ENCODE measurements at regions not wholly inside any gene's neighbourhood (a gene's known extent, or its start where the extent isn't known, plus 50 kb on each side); places are given as distances from the start of the nearest gene placed in this dataset.

DNA sequence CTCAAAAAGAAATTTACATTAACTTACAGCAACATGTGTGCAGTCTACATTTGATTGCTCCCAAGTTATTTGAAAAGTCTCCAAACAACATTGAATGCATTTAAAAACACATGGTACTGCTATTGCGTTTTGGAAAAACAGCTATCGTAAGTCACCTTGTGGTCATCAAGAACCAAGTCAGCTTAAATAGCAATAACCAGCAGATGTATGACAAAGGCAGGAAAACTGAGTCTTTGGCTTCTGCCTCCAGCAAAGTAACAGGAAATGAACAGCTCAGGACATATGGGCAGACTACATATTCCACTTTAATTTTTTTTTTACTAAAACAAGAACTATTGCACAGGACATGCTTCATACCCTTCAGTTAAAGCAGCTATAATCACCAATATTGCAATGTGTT is 580.6 kb upstream of the SPRY2 start (continued):
- TF ChIP-seq, protein P1, sequence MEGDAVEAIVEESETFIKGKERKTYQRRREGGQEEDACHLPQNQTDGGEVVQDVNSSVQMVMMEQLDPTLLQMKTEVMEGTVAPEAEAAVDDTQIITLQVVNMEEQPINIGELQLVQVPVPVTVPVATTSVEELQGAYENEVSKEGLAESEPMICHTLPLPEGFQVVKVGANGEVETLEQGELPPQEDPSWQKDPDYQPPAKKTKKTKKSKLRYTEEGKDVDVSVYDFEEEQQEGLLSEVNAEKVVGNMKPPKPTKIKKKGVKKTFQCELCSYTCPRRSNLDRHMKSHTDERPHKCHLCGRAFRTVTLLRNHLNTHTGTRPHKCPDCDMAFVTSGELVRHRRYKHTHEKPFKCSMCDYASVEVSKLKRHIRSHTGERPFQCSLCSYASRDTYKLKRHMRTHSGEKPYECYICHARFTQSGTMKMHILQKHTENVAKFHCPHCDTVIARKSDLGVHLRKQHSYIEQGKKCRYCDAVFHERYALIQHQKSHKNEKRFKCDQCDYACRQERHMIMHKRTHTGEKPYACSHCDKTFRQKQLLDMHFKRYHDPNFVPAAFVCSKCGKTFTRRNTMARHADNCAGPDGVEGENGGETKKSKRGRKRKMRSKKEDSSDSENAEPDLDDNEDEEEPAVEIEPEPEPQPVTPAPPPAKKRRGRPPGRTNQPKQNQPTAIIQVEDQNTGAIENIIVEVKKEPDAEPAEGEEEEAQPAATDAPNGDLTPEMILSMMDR (conservative IDR thresholded peaks at IDR 0.05; ENCODE audit: low read depth in 2 of 2): no peak
- TF ChIP-seq NANOG (IDR thresholded peaks at IDR 0.05; ENCODE audit: borderline replicate concordance) (no peak), ZNF331 (CRISPR knock-in tag; IDR thresholded peaks at IDR 0.05; ENCODE audit: low read depth) (no peak), EZH2 (IDR thresholded peaks at IDR 0.05; ENCODE audit: low read depth, unreplicated experiment) (no peak)

DNA sequence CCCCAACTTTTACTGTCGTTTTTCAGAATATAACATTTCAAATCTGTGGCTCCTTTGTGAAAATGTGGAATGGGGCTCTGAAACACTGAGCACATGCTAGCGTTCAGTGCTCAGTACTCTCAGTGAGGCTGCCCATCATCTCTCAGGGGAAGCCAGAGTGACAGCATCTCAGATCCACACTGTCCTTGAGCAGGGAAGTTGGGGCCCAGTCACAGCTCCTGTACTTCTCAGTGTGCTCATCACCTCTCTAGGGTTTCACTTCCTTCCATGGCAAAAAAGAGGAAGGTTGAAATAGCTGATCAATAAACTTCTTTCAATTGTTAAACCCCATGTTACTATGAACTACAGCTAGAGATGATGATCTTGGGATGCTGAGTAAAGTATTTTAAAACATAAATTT is 565.9 kb upstream of the SPRY2 start:
- DNase-seq (ENCODE audit: low spot score): no peak
- H2AFZ ChIP-seq: no peak overlapping the region
- H3K36me3 Mint-ChIP-seq (ENCODE audit: low read depth): no peaks in the 10 kb centered on the region; the same call in 2 of the 3 replicates
- TF ChIP-seq CREB1 (CRISPR knock-in tag; IDR thresholded peaks at IDR 0.05; ENCODE audit: low read depth) (no peak), NANOG (IDR thresholded peaks at IDR 0.05; ENCODE audit: borderline replicate concordance) (no peak), POLR2AphosphoS5 (IDR thresholded peaks at IDR 0.05; ENCODE audit: low read depth) (no peak), ZNF114 (CRISPR knock-in tag; IDR thresholded peaks at IDR 0.05) (no peak), JUNB (IDR thresholded peaks at IDR 0.05; ENCODE audit: unreplicated experiment) (no peak), EZH2phosphoT487 (IDR thresholded peaks at IDR 0.05; ENCODE audit: unreplicated experiment) (no peak), STAT1 (IDR thresholded peaks at IDR 0.05; ENCODE audit: unreplicated experiment) (no peak), ZNF331 (CRISPR knock-in tag; IDR thresholded peaks at IDR 0.05; ENCODE audit: low read depth) (no peak), EZH2 (IDR thresholded peaks at IDR 0.05; ENCODE audit: low read depth, unreplicated experiment) (no peak)
- TF ChIP-seq, protein P2, sequence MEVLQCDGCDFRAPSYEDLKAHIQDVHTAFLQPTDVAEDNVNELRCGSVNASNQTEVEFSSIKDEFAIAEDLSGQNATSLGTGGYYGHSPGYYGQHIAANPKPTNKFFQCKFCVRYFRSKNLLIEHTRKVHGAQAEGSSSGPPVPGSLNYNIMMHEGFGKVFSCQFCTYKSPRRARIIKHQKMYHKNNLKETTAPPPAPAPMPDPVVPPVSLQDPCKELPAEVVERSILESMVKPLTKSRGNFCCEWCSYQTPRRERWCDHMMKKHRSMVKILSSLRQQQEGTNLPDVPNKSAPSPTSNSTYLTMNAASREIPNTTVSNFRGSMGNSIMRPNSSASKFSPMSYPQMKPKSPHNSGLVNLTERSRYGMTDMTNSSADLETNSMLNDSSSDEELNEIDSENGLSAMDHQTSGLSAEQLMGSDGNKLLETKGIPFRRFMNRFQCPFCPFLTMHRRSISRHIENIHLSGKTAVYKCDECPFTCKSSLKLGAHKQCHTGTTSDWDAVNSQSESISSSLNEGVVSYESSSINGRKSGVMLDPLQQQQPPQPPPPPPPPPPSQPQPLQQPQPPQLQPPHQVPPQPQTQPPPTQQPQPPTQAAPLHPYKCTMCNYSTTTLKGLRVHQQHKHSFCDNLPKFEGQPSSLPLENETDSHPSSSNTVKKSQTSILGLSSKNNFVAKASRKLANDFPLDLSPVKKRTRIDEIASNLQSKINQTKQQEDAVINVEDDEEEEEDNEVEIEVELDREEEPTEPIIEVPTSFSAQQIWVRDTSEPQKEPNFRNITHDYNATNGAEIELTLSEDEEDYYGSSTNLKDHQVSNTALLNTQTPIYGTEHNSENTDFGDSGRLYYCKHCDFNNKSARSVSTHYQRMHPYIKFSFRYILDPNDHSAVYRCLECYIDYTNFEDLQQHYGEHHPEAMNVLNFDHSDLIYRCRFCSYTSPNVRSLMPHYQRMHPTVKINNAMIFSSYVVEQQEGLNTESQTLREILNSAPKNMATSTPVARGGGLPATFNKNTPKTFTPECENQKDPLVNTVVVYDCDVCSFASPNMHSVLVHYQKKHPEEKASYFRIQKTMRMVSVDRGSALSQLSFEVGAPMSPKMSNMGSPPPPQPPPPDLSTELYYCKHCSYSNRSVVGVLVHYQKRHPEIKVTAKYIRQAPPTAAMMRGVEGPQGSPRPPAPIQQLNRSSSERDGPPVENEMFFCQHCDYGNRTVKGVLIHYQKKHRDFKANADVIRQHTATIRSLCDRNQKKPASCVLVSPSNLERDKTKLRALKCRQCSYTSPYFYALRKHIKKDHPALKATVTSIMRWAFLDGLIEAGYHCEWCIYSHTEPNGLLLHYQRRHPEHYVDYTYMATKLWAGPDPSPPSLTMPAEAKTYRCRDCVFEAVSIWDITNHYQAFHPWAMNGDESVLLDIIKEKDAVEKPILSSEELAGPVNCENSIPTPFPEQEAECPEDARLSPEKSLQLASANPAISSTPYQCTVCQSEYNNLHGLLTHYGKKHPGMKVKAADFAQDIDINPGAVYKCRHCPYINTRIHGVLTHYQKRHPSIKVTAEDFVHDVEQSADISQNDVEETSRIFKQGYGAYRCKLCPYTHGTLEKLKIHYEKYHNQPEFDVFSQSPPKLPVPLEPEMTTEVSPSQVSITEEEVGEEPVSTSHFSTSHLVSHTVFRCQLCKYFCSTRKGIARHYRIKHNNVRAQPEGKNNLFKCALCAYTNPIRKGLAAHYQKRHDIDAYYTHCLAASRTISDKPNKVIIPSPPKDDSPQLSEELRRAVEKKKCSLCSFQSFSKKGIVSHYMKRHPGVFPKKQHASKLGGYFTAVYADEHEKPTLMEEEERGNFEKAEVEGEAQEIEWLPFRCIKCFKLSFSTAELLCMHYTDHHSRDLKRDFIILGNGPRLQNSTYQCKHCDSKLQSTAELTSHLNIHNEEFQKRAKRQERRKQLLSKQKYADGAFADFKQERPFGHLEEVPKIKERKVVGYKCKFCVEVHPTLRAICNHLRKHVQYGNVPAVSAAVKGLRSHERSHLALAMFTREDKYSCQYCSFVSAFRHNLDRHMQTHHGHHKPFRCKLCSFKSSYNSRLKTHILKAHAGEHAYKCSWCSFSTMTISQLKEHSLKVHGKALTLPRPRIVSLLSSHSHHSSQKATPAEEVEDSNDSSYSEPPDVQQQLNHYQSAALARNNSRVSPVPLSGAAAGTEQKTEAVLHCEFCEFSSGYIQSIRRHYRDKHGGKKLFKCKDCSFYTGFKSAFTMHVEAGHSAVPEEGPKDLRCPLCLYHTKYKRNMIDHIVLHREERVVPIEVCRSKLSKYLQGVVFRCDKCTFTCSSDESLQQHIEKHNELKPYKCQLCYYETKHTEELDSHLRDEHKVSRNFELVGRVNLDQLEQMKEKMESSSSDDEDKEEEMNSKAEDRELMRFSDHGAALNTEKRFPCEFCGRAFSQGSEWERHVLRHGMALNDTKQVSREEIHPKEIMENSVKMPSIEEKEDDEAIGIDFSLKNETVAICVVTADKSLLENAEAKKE (CRISPR knock-in tag; IDR thresholded peaks at IDR 0.05): no peak
- TF ChIP-seq, protein P3, sequence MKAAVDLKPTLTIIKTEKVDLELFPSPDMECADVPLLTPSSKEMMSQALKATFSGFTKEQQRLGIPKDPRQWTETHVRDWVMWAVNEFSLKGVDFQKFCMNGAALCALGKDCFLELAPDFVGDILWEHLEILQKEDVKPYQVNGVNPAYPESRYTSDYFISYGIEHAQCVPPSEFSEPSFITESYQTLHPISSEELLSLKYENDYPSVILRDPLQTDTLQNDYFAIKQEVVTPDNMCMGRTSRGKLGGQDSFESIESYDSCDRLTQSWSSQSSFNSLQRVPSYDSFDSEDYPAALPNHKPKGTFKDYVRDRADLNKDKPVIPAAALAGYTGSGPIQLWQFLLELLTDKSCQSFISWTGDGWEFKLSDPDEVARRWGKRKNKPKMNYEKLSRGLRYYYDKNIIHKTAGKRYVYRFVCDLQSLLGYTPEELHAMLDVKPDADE (IDR thresholded peaks at IDR 0.05): no peak
- TF ChIP-seq, protein P1 (conservative IDR thresholded peaks at IDR 0.05; ENCODE audit: low read depth in 2 of 2): no peak

More for the DNA sequence above, 565.9 kb upstream of the SPRY2 start:
- H3K36me3 ChIP-seq (ENCODE audit: insufficient read depth): no peaks in the 10 kb centered on the region
- H3K4me3 Mint-ChIP-seq: no peak overlapping the region
- no peak for ATAC-seq
- H3K27ac ChIP-seq (ENCODE audit: low read depth): no peak overlapping the region
- no peaks in the 10 kb centered on the region for H3K4me1 Mint-ChIP-seq
- no peaks in the 10 kb centered on the region for H3F3A ChIP-seq (replicated peaks; ENCODE audit: low read depth)
- H3K27me3 ChIP-seq (ENCODE audit: insufficient read depth): no peaks in the 10 kb centered on the region
- no peak overlapping the region for H3K4me2 ChIP-seq
- no peaks in the 10 kb centered on the region for H4K20me1 ChIP-seq (replicated peaks; ENCODE audit: insufficient read depth)
- H3K4me1 ChIP-seq (ENCODE audit: insufficient read depth): no peaks in the 10 kb centered on the region
- H3K27me3 Mint-ChIP-seq (ENCODE audit: insufficient read depth, low read depth, poor library complexity): no peaks in the 10 kb centered on the region
- no peak overlapping the region for H3K4me3 ChIP-seq
- peaks cover 2% of the 10 kb centered on the region; the same call in 2 of the 3 replicates for H3K9me3 Mint-ChIP-seq
- H3K79me2 ChIP-seq (replicated peaks; ENCODE audit: insufficient read depth): no peaks in the 10 kb centered on the region
- H3K9me2 ChIP-seq (ENCODE audit: insufficient read depth): no peaks in the 10 kb centered on the region
- H3K27ac Mint-ChIP-seq: no peak overlapping the region
